ENCODE measurements at regions not wholly inside any gene's neighbourhood (a gene's known extent, or its start where the extent isn't known, plus 50 kb on each side); places are given as distances from the start of the nearest gene placed in this dataset.

GRCh38 chr2:75998451-75998850 lies 287.7 kb upstream of the GCFC2 start:
- TF ChIP-seq POLR2A (IDR thresholded peaks at IDR 0.05) (no peak), CTCF (IDR thresholded peaks at IDR 0.05) (no peak), POLR2AphosphoS5 (IDR thresholded peaks at IDR 0.05) (no peak)
